ENCODE measurements at regions not wholly inside any gene's neighbourhood (a gene's known extent, or its start where the extent isn't known, plus 50 kb on each side); places are given as distances from the start of the nearest gene placed in this dataset.

GRCh38 chr13:73465617-73465971 is 406.8 kb downstream of the KLF5 start:
- no peak overlapping the region for H3K4me3 Mint-ChIP-seq
- no peaks in the 10 kb centered on the region for H3K36me3 ChIP-seq (replicated peaks in 1 of 2; ENCODE audit: control insufficient read depth in 1 of 2, insufficient read depth in 2 of 2, low read length in 2 of 2)
- no peaks in the 10 kb centered on the region for H3K79me2 ChIP-seq (ENCODE audit: insufficient read depth, low read length)
- no peak overlapping the region for H3K4me2 ChIP-seq (replicated peaks; ENCODE audit: extremely low read depth, low read length, poor library complexity, severe bottlenecking)
- no CpG with 5 or more reads among the region's 3 CpGs for WGBS (ENCODE audit: insufficient coverage)
- H3K27me3 Mint-ChIP-seq (ENCODE audit: low read depth in 3 of 3) = no peaks in the 10 kb centered on the region
- no peak overlapping the region for H3K27ac Mint-ChIP-seq
- H3K27me3 ChIP-seq (ENCODE audit: control insufficient read depth in 2 of 2, insufficient read depth in 2 of 2, low read length in 2 of 2) = no peaks in the 10 kb centered on the region
- TF ChIP-seq CTCF (IDR thresholded peaks at IDR 0.05) = no peak
- no peak for DNase-seq
- no peak overlapping the region for H3K27ac ChIP-seq (ENCODE audit: low read depth in 1 of 2, low read length in 2 of 2)
- H4K20me1 ChIP-seq (ENCODE audit: insufficient read depth, low read length) = no peaks in the 10 kb centered on the region
- no peaks in the 10 kb centered on the region for H3K36me3 Mint-ChIP-seq
- peaks cover 0 to 2% of the 10 kb centered on the region in 2 donors for H3K9me3 ChIP-seq (replicated peaks in 1 of 2; ENCODE audit: control insufficient read depth in 1 of 2, insufficient read depth in 1 of 2, low read length in 2 of 2)
- H3K4me1 ChIP-seq (ENCODE audit: control insufficient read depth in 1 of 2, insufficient read depth in 2 of 2, low read length in 2 of 2) = no peaks in the 10 kb centered on the region
- H3K4me1 Mint-ChIP-seq = no peaks in the 10 kb centered on the region
- H2AFZ ChIP-seq (ENCODE audit: insufficient read depth, low read depth, low read length, poor library complexity, severe bottlenecking) = no peak overlapping the region
- no peak overlapping the region for H3K4me3 ChIP-seq (replicated peaks in 1 of 3; ENCODE audit: low read depth in 2 of 3, low read length in 3 of 3)
- peaks cover 0 to 15% (median 4%) of the 10 kb centered on the region in 7 donors for H3K9me3 Mint-ChIP-seq
- intact Hi-C loops (cut with micrococcal nuclease) = no loop called here
- H3K9ac ChIP-seq (ENCODE audit: insufficient read depth, low read length, poor library complexity, severe bottlenecking) = no peak overlapping the region

- Histone ChIP-seq H3K4me3 (replicated peaks in 1 of 3; ENCODE audit: low read depth in 2 of 3, low read length in 3 of 3) (no peak overlapping the region), H3K4me1 (ENCODE audit: control insufficient read depth in 1 of 2, insufficient read depth in 2 of 2, low read length in 2 of 2) (no peaks in the 10 kb centered on the region), H2AFZ (ENCODE audit: insufficient read depth, low read depth, low read length, poor library complexity, severe bottlenecking) (no peak overlapping the region), H4K20me1 (ENCODE audit: insufficient read depth, low read length) (no peaks in the 10 kb centered on the region), H3K27ac (ENCODE audit: low read depth in 1 of 2, low read length in 2 of 2) (no peak overlapping the region), H3K36me3 (replicated peaks in 1 of 2; ENCODE audit: control insufficient read depth in 1 of 2, insufficient read depth in 2 of 2, low read length in 2 of 2) (no peaks in the 10 kb centered on the region), H3K27me3 (ENCODE audit: control insufficient read depth in 2 of 2, insufficient read depth in 2 of 2, low read length in 2 of 2) (no peaks in the 10 kb centered on the region), H3K4me2 (replicated peaks; ENCODE audit: extremely low read depth, low read length, poor library complexity, severe bottlenecking) (no peak overlapping the region), H3K9me3 (replicated peaks in 1 of 2; ENCODE audit: control insufficient read depth in 1 of 2, insufficient read depth in 1 of 2, low read length in 2 of 2) (no peaks in the 10 kb centered on the region), H3K79me2 (ENCODE audit: insufficient read depth, low read length) (no peaks in the 10 kb centered on the region), H3K9ac (ENCODE audit: insufficient read depth, low read length, poor library complexity, severe bottlenecking) (no peak overlapping the region)
- WGBS (ENCODE audit: insufficient coverage) = no CpG with 5 or more reads among the region's 5 CpGs
- no peak for DNase-seq
- Mint-ChIP-seq H3K27me3 (ENCODE audit: low read depth in 3 of 3) (no peaks in the 10 kb centered on the region), H3K27ac (no peak overlapping the region), H3K4me3 (no peak overlapping the region), H3K4me1 (no peaks in the 10 kb centered on the region), H3K36me3 (no peaks in the 10 kb centered on the region), H3K9me3 (peaks cover 2 to 18% (median 7%) of the 10 kb centered on the region in 7 donors)
- TF ChIP-seq CTCF (IDR thresholded peaks at IDR 0.05) = no peak
- intact Hi-C loops (cut with micrococcal nuclease) = no loop called here
Measured at GRCh38 chr13:73464758-73465616, 406.2 kb downstream of the KLF5 start.

Data from CD14-positive monocyte (primary cell).